GM12878 (cell line): ENCODE measurements at regions not wholly inside any gene's neighbourhood (a gene's known extent, or its start where the extent isn't known, plus 50 kb on each side); places are given as distances from the start of the nearest gene placed in this dataset.

Experiments
- ATAC-seq: fragments of 200-7000 bp; cut with Tn5 transposase; 3 replicates; pipeline ENCODE4 v1.9.1; 2020; ENCODE audit warnings: mild to moderate bottlenecking, moderate library complexity
- BruUV-seq: library from RNA; stranded (reverse); fragments of 400-500 nt; replicated peaks from 2 replicates; lab custom pipeline; 2021; lab: Mats Ljungman, UMichigan
- CTCF ChIA-PET: fragments of 300-600 bp; sonication (Branson Sonifier 250); formaldehyde crosslinking; extraction: SDS; loops from one replicate; lab custom pipeline; 2021; ENCODE audit warnings: inconsistent platforms; lab: Yijun Ruan, JAX
- POLR2A ChIA-PET: fragments of 350-600 bp; formaldehyde crosslinking; extraction: SDS; loops from one replicate; lab custom pipeline; 2021; ENCODE audit warnings: inconsistent platforms; lab: Charles Lee
- RAD21 ChIA-PET: fragments of 300-600 bp; sonication (Branson Sonifier 250); formaldehyde crosslinking; loops from one replicate; lab custom pipeline; 2023; ENCODE audit warnings: antibody characterized with exemption; ENCODE audit not compliant: unreplicated experiment; lab: Charles Lee
- SMC1A ChIA-PET: fragments of 300-600 bp; sonication (Branson Sonifier 250); formaldehyde crosslinking; loops from one replicate; lab custom pipeline; 2023; ENCODE audit not compliant: unreplicated experiment, uncharacterized antibody; lab: Charles Lee
- DNase-seq: peaks from one replicate; pipeline ENCODE4 v3.0.0-alpha.2; 2011; ENCODE audit warnings: low read depth, low spot score
- FAIRE-seq: peaks from 3 replicates; lab custom pipeline; 2011; peaks lifted over from hg19 to GRCh38; lab: Jason Lieb, UNC
- H2AFZ ChIP-seq: 2 replicates; pipeline ENCODE4 v1.6.0; 2011; ENCODE audit warnings: low read depth, low read length, control low read depth; ENCODE audit not compliant: control insufficient read depth
- H3K27ac ChIP-seq: 2 replicates; pipeline ENCODE4 v1.5.1; 2011; ENCODE audit warnings: control low read depth; ENCODE audit not compliant: control insufficient read depth, insufficient read depth
- H3K27me3 ChIP-seq, 2 experiments: replicated peaks in 1 of 2; 2 replicates each; pipeline versions ENCODE4 v1.6.0 to v1.6.1; 2011; ENCODE audit warnings: low read length in 1 of 2; ENCODE audit not compliant: control insufficient read depth in 2 of 2, insufficient read depth in 2 of 2
- H3K36me3 ChIP-seq, 2 experiments: 2 replicates each; pipeline ENCODE4 v1.5.1; 2011; ENCODE audit warnings: low read length in 1 of 2; ENCODE audit not compliant: control insufficient read depth in 2 of 2, insufficient read depth in 2 of 2
- H3K4me1 ChIP-seq: 2 replicates; pipeline ENCODE4 v1.6.1; 2011; ENCODE audit warnings: mild to moderate bottlenecking, low read length, moderate library complexity, mixed read lengths; ENCODE audit not compliant: control insufficient read depth, insufficient read depth
- H3K4me2 ChIP-seq: 2 replicates; pipeline ENCODE4 v1.6.0; 2011; ENCODE audit warnings: control low read depth; ENCODE audit not compliant: control insufficient read depth, insufficient read depth
- H3K4me3 ChIP-seq: fragments of 200-600 bp; sonication (generic); 2 replicates; pipeline ENCODE4 v1.5.1; 2016
- H3K79me2 ChIP-seq: 2 replicates; pipeline ENCODE4 v1.6.0; 2011; ENCODE audit warnings: low read length; ENCODE audit not compliant: control insufficient read depth, insufficient read depth
- H3K9ac ChIP-seq: 2 replicates; pipeline ENCODE4 v1.8.0; 2011; ENCODE audit warnings: low read length, control low read depth, mixed read lengths; ENCODE audit not compliant: control insufficient read depth, insufficient read depth
- H3K9me3 ChIP-seq: replicated peaks from 3 replicates; pipeline ENCODE4 v1.5.1; 2011; ENCODE audit warnings: mild to moderate bottlenecking, low read length; ENCODE audit not compliant: control insufficient read depth, insufficient read depth
- H4K20me1 ChIP-seq: 2 replicates; pipeline ENCODE4 v1.6.0; 2011; ENCODE audit not compliant: control insufficient read depth, insufficient read depth
- CHD4 ChIP-seq: fragments of 200-600 bp; sonication (generic); IDR thresholded peaks from 2 replicates; pipeline ENCODE4 v1.6.1; 2016; ENCODE audit warnings: mild to moderate bottlenecking
- LARP7 ChIP-seq: fragments of 450-650 bp; IDR thresholded peaks from 2 replicates; pipeline ENCODE4 v1.6.1; 2017; ENCODE audit warnings: mild to moderate bottlenecking
- NFYA ChIP-seq: IDR thresholded peaks from 2 replicates; pipeline ENCODE4 v1.6.1; 2011; ENCODE audit warnings: low read depth, mild to moderate bottlenecking, low read length, improper control_type of control experiment, borderline replicate concordance
- NR2C2 ChIP-seq: IDR thresholded peaks from 2 replicates; pipeline ENCODE4 v1.6.1; 2011; ENCODE audit warnings: borderline replicate concordance, low read depth; ENCODE audit not compliant: control insufficient read depth, insufficient read length
- ZNF384 ChIP-seq: IDR thresholded peaks from 2 replicates; pipeline ENCODE4 v1.6.1; 2012; ENCODE audit warnings: low read depth, mild to moderate bottlenecking, low read length, improper control_type of control experiment, borderline replicate concordance
- WGBS: methylation state at CpG from one replicate; pipeline ENCODE4 v1.1.6; 2016; ENCODE audit warnings: low lambda C conversion rate; ENCODE audit not compliant: insufficient replicate concordance, insufficient coverage; ENCODE audit errors: missing lambda C conversion rate; 5-methylcytosine and 5-hydroxymethylcytosine counted together
- in situ Hi-C: fragments of 300-500 bp; cut with MboI; formaldehyde crosslinking; loops from 9 replicates; pipeline ENCODE4 v1.14.3; 2018; ENCODE audit warnings: mixed read lengths
- intact Hi-C: fragments of 100-400 bp; cut with micrococcal nuclease; formaldehyde crosslinking; loops from one replicate; pipeline ENCODE4 v1.14.2; 2022; ENCODE audit not compliant: unreplicated experiment
- TF ChIP-seq, protein P1 (sequence below): fragments of 450-650 bp; IDR thresholded peaks from 2 replicates; pipeline ENCODE4 v1.6.1; 2017; ENCODE audit warnings: mild to moderate bottlenecking, moderate library complexity
- TF ChIP-seq, protein P2 (sequence below): fragments of 450-650 bp; formaldehyde crosslinking; IDR thresholded peaks from 2 replicates; pipeline ENCODE4 v1.4.0; 2022; ENCODE audit warnings: mild to moderate bottlenecking, moderate library complexity
- TF ChIP-seq, protein P3 (sequence below): IDR thresholded peaks from 2 replicates; pipeline ENCODE4 v1.6.1; 2012; ENCODE audit warnings: low read length, inconsistent platforms

DNA sequence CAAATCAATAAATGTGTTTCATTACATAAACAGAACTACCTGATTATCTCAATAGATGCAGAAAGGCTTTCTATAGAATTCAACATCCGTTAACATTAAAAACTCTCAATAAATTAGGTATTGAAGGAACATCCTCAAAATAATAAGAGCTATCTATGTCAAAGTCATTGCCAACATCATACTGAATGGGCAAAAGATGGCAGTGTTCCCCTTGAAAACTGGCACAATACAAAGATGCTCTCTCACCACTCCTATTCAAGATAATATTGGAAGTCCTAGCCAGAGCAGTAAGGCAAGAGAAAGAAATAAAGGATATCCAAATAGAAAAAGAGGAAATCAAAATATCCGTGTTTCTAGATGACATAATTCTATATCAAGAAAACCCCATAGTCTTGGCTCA lies 466.4 kb downstream of the MAGEE1 start (continued):
- TF ChIP-seq, protein P1, sequence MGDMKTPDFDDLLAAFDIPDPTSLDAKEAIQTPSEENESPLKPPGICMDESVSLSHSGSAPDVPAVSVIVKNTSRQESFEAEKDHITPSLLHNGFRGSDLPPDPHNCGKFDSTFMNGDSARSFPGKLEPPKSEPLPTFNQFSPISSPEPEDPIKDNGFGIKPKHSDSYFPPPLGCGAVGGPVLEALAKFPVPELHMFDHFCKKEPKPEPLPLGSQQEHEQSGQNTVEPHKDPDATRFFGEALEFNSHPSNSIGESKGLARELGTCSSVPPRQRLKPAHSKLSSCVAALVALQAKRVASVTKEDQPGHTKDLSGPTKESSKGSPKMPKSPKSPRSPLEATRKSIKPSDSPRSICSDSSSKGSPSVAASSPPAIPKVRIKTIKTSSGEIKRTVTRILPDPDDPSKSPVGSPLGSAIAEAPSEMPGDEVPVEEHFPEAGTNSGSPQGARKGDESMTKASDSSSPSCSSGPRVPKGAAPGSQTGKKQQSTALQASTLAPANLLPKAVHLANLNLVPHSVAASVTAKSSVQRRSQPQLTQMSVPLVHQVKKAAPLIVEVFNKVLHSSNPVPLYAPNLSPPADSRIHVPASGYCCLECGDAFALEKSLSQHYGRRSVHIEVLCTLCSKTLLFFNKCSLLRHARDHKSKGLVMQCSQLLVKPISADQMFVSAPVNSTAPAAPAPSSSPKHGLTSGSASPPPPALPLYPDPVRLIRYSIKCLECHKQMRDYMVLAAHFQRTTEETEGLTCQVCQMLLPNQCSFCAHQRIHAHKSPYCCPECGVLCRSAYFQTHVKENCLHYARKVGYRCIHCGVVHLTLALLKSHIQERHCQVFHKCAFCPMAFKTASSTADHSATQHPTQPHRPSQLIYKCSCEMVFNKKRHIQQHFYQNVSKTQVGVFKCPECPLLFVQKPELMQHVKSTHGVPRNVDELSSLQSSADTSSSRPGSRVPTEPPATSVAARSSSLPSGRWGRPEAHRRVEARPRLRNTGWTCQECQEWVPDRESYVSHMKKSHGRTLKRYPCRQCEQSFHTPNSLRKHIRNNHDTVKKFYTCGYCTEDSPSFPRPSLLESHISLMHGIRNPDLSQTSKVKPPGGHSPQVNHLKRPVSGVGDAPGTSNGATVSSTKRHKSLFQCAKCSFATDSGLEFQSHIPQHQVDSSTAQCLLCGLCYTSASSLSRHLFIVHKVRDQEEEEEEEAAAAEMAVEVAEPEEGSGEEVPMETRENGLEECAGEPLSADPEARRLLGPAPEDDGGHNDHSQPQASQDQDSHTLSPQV = no peak
- no peak for TF ChIP-seq NFYA
- TF ChIP-seq, protein P2, sequence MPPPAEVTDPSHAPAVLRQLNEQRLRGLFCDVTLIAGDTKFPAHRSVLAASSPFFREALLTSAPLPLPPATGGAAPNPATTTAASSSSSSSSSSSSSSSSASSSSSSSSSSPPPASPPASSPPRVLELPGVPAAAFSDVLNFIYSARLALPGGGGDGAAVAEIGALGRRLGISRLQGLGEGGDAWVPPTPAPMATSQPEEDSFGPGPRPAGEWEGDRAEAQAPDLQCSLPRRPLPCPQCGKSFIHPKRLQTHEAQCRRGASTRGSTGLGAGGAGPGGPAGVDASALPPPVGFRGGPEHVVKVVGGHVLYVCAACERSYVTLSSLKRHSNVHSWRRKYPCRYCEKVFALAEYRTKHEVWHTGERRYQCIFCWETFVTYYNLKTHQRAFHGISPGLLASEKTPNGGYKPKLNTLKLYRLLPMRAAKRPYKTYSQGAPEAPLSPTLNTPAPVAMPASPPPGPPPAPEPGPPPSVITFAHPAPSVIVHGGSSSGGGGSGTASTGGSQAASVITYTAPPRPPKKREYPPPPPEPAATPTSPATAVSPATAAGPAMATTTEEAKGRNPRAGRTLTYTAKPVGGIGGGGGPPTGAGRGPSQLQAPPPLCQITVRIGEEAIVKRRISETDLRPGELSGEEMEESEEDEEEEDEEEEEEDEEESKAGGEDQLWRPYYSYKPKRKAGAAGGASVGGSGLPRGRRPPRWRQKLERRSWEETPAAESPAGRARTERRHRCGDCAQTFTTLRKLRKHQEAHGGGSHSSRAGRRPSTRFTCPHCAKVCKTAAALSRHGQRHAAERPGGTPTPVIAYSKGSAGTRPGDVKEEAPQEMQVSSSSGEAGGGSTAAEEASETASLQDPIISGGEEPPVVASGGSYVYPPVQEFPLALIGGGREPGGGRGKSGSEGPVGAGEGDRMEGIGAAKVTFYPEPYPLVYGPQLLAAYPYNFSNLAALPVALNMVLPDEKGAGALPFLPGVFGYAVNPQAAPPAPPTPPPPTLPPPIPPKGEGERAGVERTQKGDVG (CRISPR knock-in tag) = no peak

DNA sequence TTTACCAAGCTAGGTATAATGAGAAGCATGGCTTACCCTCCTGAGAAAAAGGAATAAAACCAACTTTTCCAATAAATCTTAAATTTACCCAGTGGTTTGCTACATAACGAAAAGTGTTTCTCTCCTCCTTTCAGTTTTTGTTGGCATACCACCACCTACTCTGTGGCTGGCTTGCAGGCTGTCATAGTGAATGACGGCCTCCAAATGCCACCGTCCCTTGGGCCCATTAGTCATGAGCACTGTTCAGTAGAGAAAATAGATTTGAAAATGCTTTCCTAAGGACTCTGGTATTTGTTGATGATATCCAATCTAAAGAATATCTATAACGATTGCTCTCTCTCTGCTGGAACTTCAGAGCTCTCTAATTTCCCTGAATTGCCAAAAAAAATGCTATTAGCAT lies 488.3 kb downstream of the MAGEE1 start:
- no peak for TF ChIP-seq ZNF384
- TF ChIP-seq, protein P3, sequence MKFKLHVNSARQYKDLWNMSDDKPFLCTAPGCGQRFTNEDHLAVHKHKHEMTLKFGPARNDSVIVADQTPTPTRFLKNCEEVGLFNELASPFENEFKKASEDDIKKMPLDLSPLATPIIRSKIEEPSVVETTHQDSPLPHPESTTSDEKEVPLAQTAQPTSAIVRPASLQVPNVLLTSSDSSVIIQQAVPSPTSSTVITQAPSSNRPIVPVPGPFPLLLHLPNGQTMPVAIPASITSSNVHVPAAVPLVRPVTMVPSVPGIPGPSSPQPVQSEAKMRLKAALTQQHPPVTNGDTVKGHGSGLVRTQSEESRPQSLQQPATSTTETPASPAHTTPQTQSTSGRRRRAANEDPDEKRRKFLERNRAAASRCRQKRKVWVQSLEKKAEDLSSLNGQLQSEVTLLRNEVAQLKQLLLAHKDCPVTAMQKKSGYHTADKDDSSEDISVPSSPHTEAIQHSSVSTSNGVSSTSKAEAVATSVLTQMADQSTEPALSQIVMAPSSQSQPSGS = no peak
- TF ChIP-seq NR2C2 = no peak
- no peak for TF ChIP-seq LARP7
- TF ChIP-seq CHD4 = no peak
- intact Hi-C loops (no loop called here), in situ Hi-C loops (no loop called here)
- ChIA-PET SMC1A (no interaction called here), POLR2A (no interaction called here), RAD21 (no interaction called here), CTCF (interaction anchor here (0.7 kb wide), 1 partner anchor 114 kb away, joined by 3 read pairs; no protein-coding TSS in a partner anchor)
- DNase-seq (no peak), ATAC-seq (no peak), FAIRE-seq (no peak)
- WGBS = 11% methylated on average over 4 of the region's 4 CpGs
- Histone ChIP-seq H3K4me1 (no peaks in the 10 kb centered on the region), H3K79me2 (no peaks in the 10 kb centered on the region), H3K4me2 (no peak overlapping the region), H3K27me3 (no peaks in the 10 kb centered on the region), H3K36me3 (no peaks in the 10 kb centered on the region), H3K27ac (no peak overlapping the region), H3K9ac (no peak overlapping the region), H2AFZ (no peak overlapping the region), H3K9me3 (no peaks in the 10 kb centered on the region), H3K4me3 (no peak overlapping the region), H4K20me1 (no peaks in the 10 kb centered on the region)
- BruUV-seq = no TSS peak
